RWPE2 (cell line): ENCODE measurements at regions not wholly inside any gene's neighbourhood (a gene's known extent, or its start where the extent isn't known, plus 50 kb on each side); places are given as distances from the start of the nearest gene placed in this dataset.
A peak's percentile ranks its signal among the peaks of the same experiment; 100 is the strongest.

Source experiments
- ATAC-seq: fragments of 200-7000 bp; cut with Tn5 transposase; 3 replicates; pipeline ENCODE4 v1.9.1; 2021; ENCODE audit warnings: low read depth
- DNase-seq: peaks from one replicate; pipeline ENCODE4 v3.0.0-alpha.2; 2020; ENCODE audit warnings: low spot score
- H3K27ac ChIP-seq: fragments of 450-650 bp; 2 replicates; pipeline ENCODE4 v1.5.1; 2017; ENCODE audit warnings: mild to moderate bottlenecking; ENCODE audit not compliant: poor library complexity, severe bottlenecking
- H3K27me3 ChIP-seq: fragments of 250-450 bp; sonication (Bioruptor Pico); 2 replicates; pipeline ENCODE4 v1.5.1; 2021; ENCODE audit warnings: mild to moderate bottlenecking, moderate library complexity; ENCODE audit not compliant: insufficient read depth, poor library complexity, severe bottlenecking
- H3K36me3 ChIP-seq: fragments of 250-450 bp; sonication (Bioruptor Pico); 2 replicates; pipeline ENCODE4 v1.5.1; 2020; ENCODE audit warnings: low read depth, mild to moderate bottlenecking, moderate library complexity
- H3K4me1 ChIP-seq: fragments of 250-450 bp; sonication (Bioruptor Pico); 2 replicates; pipeline ENCODE4 v1.5.1; 2021; ENCODE audit warnings: mild to moderate bottlenecking, moderate library complexity; ENCODE audit not compliant: insufficient read depth, poor library complexity, severe bottlenecking
- H3K4me3 ChIP-seq: fragments of 250-450 bp; sonication (Bioruptor Pico); 2 replicates; pipeline ENCODE4 v1.5.1; 2021; ENCODE audit warnings: mild to moderate bottlenecking, moderate library complexity; ENCODE audit not compliant: severe bottlenecking
- H3K9me3 ChIP-seq: fragments of 250-450 bp; sonication (Bioruptor Pico); 2 replicates; pipeline ENCODE4 v1.5.1; 2021; ENCODE audit warnings: mild to moderate bottlenecking, moderate library complexity; ENCODE audit not compliant: severe bottlenecking
- CTCF ChIP-seq: fragments of 450-650 bp; IDR thresholded peaks from one replicate; pipeline ENCODE4 v1.5.1; 2017; ENCODE audit warnings: mild to moderate bottlenecking, moderate library complexity; ENCODE audit not compliant: poor library complexity, severe bottlenecking

GRCh38 chr4:66906314-66906713 lies 639.0 kb downstream of the CENPC start:
- no peak overlapping the region for H3K4me3 ChIP-seq
- no peaks in the 10 kb centered on the region for H3K36me3 ChIP-seq
- H3K27ac ChIP-seq, result no peak overlapping the region
- ATAC-seq (0 out of 3 replicates have a peak, but pooled peaks have one; percentile 23), DNase-seq (no peak)
- H3K27me3 ChIP-seq, result no peaks in the 10 kb centered on the region
- H3K4me1 ChIP-seq, result no peaks in the 10 kb centered on the region
- H3K9me3 ChIP-seq, result no peaks in the 10 kb centered on the region
- no peak for TF ChIP-seq CTCF

- Histone ChIP-seq H3K4me3 (no peak overlapping the region), H3K36me3 (no peaks in the 10 kb centered on the region), H3K27me3 (no peaks in the 10 kb centered on the region), H3K27ac (no peak overlapping the region), H3K4me1 (no peaks in the 10 kb centered on the region), H3K9me3 (no peaks in the 10 kb centered on the region)
- DNase-seq, result no peak
- no peak for ATAC-seq
- TF ChIP-seq CTCF, result no peak
Observed at GRCh38 chr4:66899422-66900065, 645.8 kb downstream of the CENPC start.

GRCh38 chr4:66893807-66894206 lies 651.5 kb downstream of the CENPC start:
- no peak for TF ChIP-seq CTCF
- ATAC-seq (no peak), DNase-seq (no peak)
- Histone ChIP-seq H3K4me1 (no peaks in the 10 kb centered on the region), H3K4me3 (no peak overlapping the region), H3K9me3 (no peaks in the 10 kb centered on the region), H3K27ac (no peak overlapping the region), H3K36me3 (no peaks in the 10 kb centered on the region), H3K27me3 (no peaks in the 10 kb centered on the region)

GRCh38 chr4:66887061-66887460 lies 658.2 kb downstream of the CENPC start:
- ATAC-seq (no peak), DNase-seq (no peak)
- Histone ChIP-seq H3K27ac (no peak overlapping the region), H3K27me3 (no peaks in the 10 kb centered on the region), H3K36me3 (no peaks in the 10 kb centered on the region), H3K4me3 (no peak overlapping the region), H3K9me3 (no peaks in the 10 kb centered on the region), H3K4me1 (no peaks in the 10 kb centered on the region)
- no peak for TF ChIP-seq CTCF

GRCh38 chr4:66885501-66886165 lies 659.7 kb downstream of the CENPC start:
- Histone ChIP-seq H3K9me3 (no peaks in the 10 kb centered on the region), H3K36me3 (no peaks in the 10 kb centered on the region), H3K27me3 (no peaks in the 10 kb centered on the region), H3K4me1 (no peaks in the 10 kb centered on the region), H3K27ac (no peak overlapping the region), H3K4me3 (no peak overlapping the region)
- DNase-seq (no peak), ATAC-seq (no peak)
- TF ChIP-seq CTCF, result no peak
